ENCODE measurements at regions not wholly inside any gene's neighbourhood (a gene's known extent, or its start where the extent isn't known, plus 50 kb on each side); places are given as distances from the start of the nearest gene placed in this dataset.

- H3K36me3 Mint-ChIP-seq (ENCODE audit: insufficient read depth): peaks cover 7% of the 10 kb centered on the region
- H3K4me3 Mint-ChIP-seq: peak overlapping the region; percentile 39
- ATAC-seq (replicated peaks; ENCODE audit: extremely low read depth, poor library complexity, severe bottlenecking): peak; percentile 75
- peak overlapping the region; percentile 50 for H3K27ac Mint-ChIP-seq (ENCODE audit: low read depth)
- H3K4me1 Mint-ChIP-seq: peaks cover 22% of the 10 kb centered on the region
- peak; percentile 42 to 56 for DNase-seq (ENCODE audit: low spot score in 2 of 2)
- H3K27me3 Mint-ChIP-seq: no peaks in the 10 kb centered on the region
- H3K9me3 Mint-ChIP-seq: peaks cover 17% of the 10 kb centered on the region
Observed at GRCh38 chr1:181159451-181160140, 71.1 kb downstream of the IER5 start.

GRCh38 chr1:181160322-181160721, 71.8 kb downstream of the IER5 start:
- no peak for DNase-seq (ENCODE audit: low spot score in 2 of 2)
- ATAC-seq (replicated peaks; ENCODE audit: extremely low read depth, poor library complexity, severe bottlenecking): no peak
- peak overlapping the region; percentile 39 for H3K4me3 Mint-ChIP-seq
- H3K36me3 Mint-ChIP-seq (ENCODE audit: insufficient read depth): peaks cover 7% of the 10 kb centered on the region
- peaks cover 22% of the 10 kb centered on the region for H3K4me1 Mint-ChIP-seq
- peak overlapping the region; percentile 50 for H3K27ac Mint-ChIP-seq (ENCODE audit: low read depth)
- H3K9me3 Mint-ChIP-seq: peaks cover 25% of the 10 kb centered on the region
- no peaks in the 10 kb centered on the region for H3K27me3 Mint-ChIP-seq

- DNase-seq (ENCODE audit: low spot score in 2 of 2): no peak
- peaks cover 7% of the 10 kb centered on the region for H3K36me3 Mint-ChIP-seq (ENCODE audit: insufficient read depth)
- H3K9me3 Mint-ChIP-seq: peaks cover 26% of the 10 kb centered on the region
- no peaks in the 10 kb centered on the region for H3K27me3 Mint-ChIP-seq
- peaks cover 23% of the 10 kb centered on the region for H3K4me1 Mint-ChIP-seq
- H3K27ac Mint-ChIP-seq (ENCODE audit: low read depth): peak overlapping the region; percentile 76
- H3K4me3 Mint-ChIP-seq: no peak overlapping the region
- ATAC-seq (replicated peaks; ENCODE audit: extremely low read depth, poor library complexity, severe bottlenecking): no peak
Observed at GRCh38 chr1:181160998-181161870, 72.7 kb downstream of the IER5 start.

GRCh38 chr1:181163662-181164061, 75.2 kb downstream of the IER5 start:
- Mint-ChIP-seq H3K27ac (ENCODE audit: low read depth) (no peak overlapping the region), H3K36me3 (ENCODE audit: insufficient read depth) (peaks cover 9% of the 10 kb centered on the region), H3K27me3 (no peaks in the 10 kb centered on the region), H3K9me3 (peaks cover 26% of the 10 kb centered on the region), H3K4me3 (no peak overlapping the region), H3K4me1 (peaks cover 21% of the 10 kb centered on the region)
- no peak for DNase-seq (ENCODE audit: low spot score in 2 of 2)
- ATAC-seq (replicated peaks; ENCODE audit: extremely low read depth, poor library complexity, severe bottlenecking): no peak

- Mint-ChIP-seq H3K27ac (ENCODE audit: low read depth) (no peak overlapping the region), H3K27me3 (peaks cover 8% of the 10 kb centered on the region), H3K4me1 (peaks cover 5% of the 10 kb centered on the region), H3K4me3 (no peak overlapping the region), H3K36me3 (ENCODE audit: insufficient read depth) (peaks cover 2% of the 10 kb centered on the region), H3K9me3 (peaks cover 26% of the 10 kb centered on the region)
- DNase-seq (ENCODE audit: low spot score in 2 of 2) (peak; percentile 55 to 64), ATAC-seq (replicated peaks; ENCODE audit: extremely low read depth, poor library complexity, severe bottlenecking) (peak; percentile 99)
Observed at GRCh38 chr1:181166377-181167196, 78.1 kb downstream of the IER5 start.

- H3K9me3 Mint-ChIP-seq: peaks cover 15% of the 10 kb centered on the region
- peaks cover 5% of the 10 kb centered on the region for H3K4me1 Mint-ChIP-seq
- H3K27ac Mint-ChIP-seq (ENCODE audit: low read depth): no peak overlapping the region
- H3K36me3 Mint-ChIP-seq (ENCODE audit: insufficient read depth): peaks cover 2% of the 10 kb centered on the region
- DNase-seq (ENCODE audit: low spot score in 2 of 2) (no peak), ATAC-seq (replicated peaks; ENCODE audit: extremely low read depth, poor library complexity, severe bottlenecking) (no peak)
- H3K27me3 Mint-ChIP-seq: peaks cover 18% of the 10 kb centered on the region
- no peak overlapping the region for H3K4me3 Mint-ChIP-seq
Observed at GRCh38 chr1:181169281-181169865, 80.9 kb downstream of the IER5 start.

- Mint-ChIP-seq H3K36me3 (ENCODE audit: insufficient read depth) (peaks cover 2% of the 10 kb centered on the region), H3K27ac (ENCODE audit: low read depth) (no peak overlapping the region), H3K4me1 (peaks cover 5% of the 10 kb centered on the region), H3K4me3 (no peak overlapping the region), H3K9me3 (peaks cover 8% of the 10 kb centered on the region), H3K27me3 (peaks cover 27% of the 10 kb centered on the region)
- DNase-seq (ENCODE audit: low spot score in 2 of 2) (no peak), ATAC-seq (replicated peaks; ENCODE audit: extremely low read depth, poor library complexity, severe bottlenecking) (no peak)
Observed at GRCh38 chr1:181170194-181170593, 81.7 kb downstream of the IER5 start.

- DNase-seq (ENCODE audit: low spot score in 2 of 2): no peak
- no peak for ATAC-seq (replicated peaks; ENCODE audit: extremely low read depth, poor library complexity, severe bottlenecking)
- no peaks in the 10 kb centered on the region for H3K36me3 Mint-ChIP-seq (ENCODE audit: insufficient read depth)
- H3K27ac Mint-ChIP-seq (ENCODE audit: low read depth): no peak overlapping the region
- peaks cover 5% of the 10 kb centered on the region for H3K9me3 Mint-ChIP-seq
- no peak overlapping the region for H3K4me3 Mint-ChIP-seq
- H3K27me3 Mint-ChIP-seq: peaks cover 41% of the 10 kb centered on the region
- no peaks in the 10 kb centered on the region for H3K4me1 Mint-ChIP-seq
Observed at GRCh38 chr1:181172082-181172481, 83.6 kb downstream of the IER5 start.

GRCh38 chr1:181173761-181174447, 85.4 kb downstream of the IER5 start:
- H3K27me3 Mint-ChIP-seq: peaks cover 53% of the 10 kb centered on the region
- ATAC-seq (replicated peaks; ENCODE audit: extremely low read depth, poor library complexity, severe bottlenecking): no peak
- no peaks in the 10 kb centered on the region for H3K36me3 Mint-ChIP-seq (ENCODE audit: insufficient read depth)
- DNase-seq (ENCODE audit: low spot score in 2 of 2): no peak
- H3K27ac Mint-ChIP-seq (ENCODE audit: low read depth): no peak overlapping the region
- no peak overlapping the region for H3K4me3 Mint-ChIP-seq
- peaks cover 5% of the 10 kb centered on the region for H3K9me3 Mint-ChIP-seq
- H3K4me1 Mint-ChIP-seq: no peaks in the 10 kb centered on the region

GRCh38 chr1:181174861-181175260, 86.4 kb downstream of the IER5 start:
- Mint-ChIP-seq H3K4me3 (no peak overlapping the region), H3K9me3 (peaks cover 5% of the 10 kb centered on the region), H3K27me3 (peaks cover 50% of the 10 kb centered on the region), H3K36me3 (ENCODE audit: insufficient read depth) (no peaks in the 10 kb centered on the region), H3K4me1 (peaks cover 4% of the 10 kb centered on the region), H3K27ac (ENCODE audit: low read depth) (no peak overlapping the region)
- no peak for ATAC-seq (replicated peaks; ENCODE audit: extremely low read depth, poor library complexity, severe bottlenecking)
- no peak for DNase-seq (ENCODE audit: low spot score in 2 of 2)

- Mint-ChIP-seq H3K27ac (ENCODE audit: low read depth) (no peak overlapping the region), H3K9me3 (peaks cover 5% of the 10 kb centered on the region), H3K36me3 (ENCODE audit: insufficient read depth) (no peaks in the 10 kb centered on the region), H3K27me3 (peaks cover 45% of the 10 kb centered on the region), H3K4me3 (no peak overlapping the region), H3K4me1 (peaks cover 9% of the 10 kb centered on the region)
- DNase-seq (ENCODE audit: low spot score in 2 of 2) (no peak), ATAC-seq (replicated peaks; ENCODE audit: extremely low read depth, poor library complexity, severe bottlenecking) (no peak)
Observed at GRCh38 chr1:181175356-181175910, 86.9 kb downstream of the IER5 start.

Data from central memory CD8-positive, alpha-beta T cell (primary cell).